OCI-LY1 (cell line): ENCODE measurements at regions not wholly inside any gene's neighbourhood (a gene's known extent, or its start where the extent isn't known, plus 50 kb on each side); places are given as distances from the start of the nearest gene placed in this dataset.

ENCODE experiments used
- H2AFZ ChIP-seq: fragments of 200-600 bp; sonication (generic), shearing (Covaris generic); 2 replicates; pipeline ENCODE4 v1.6.0; 2014; ENCODE audit warnings: antibody characterized with exemption, mild to moderate bottlenecking, low read length
- H3F3A ChIP-seq: fragments of 200-600 bp; sonication (generic), shearing (Covaris generic); 2 replicates; pipeline ENCODE4 v1.6.0; 2014; ENCODE audit warnings: mild to moderate bottlenecking, antibody characterized with exemption, low read length, moderate library complexity; ENCODE audit not compliant: insufficient read depth
- H3K27ac ChIP-seq: fragments of 200-600 bp; sonication (generic); 2 replicates; pipeline ENCODE4 v1.5.1; 2014; ENCODE audit warnings: low read length, mixed run types, mild to moderate bottlenecking, low read depth; ENCODE audit not compliant: poor library complexity, severe bottlenecking
- H3K27me3 ChIP-seq: fragments of 200-600 bp; sonication (generic); 2 replicates; pipeline ENCODE4 v1.6.0; 2014; ENCODE audit warnings: antibody characterized with exemption, mild to moderate bottlenecking, low read length, moderate library complexity; ENCODE audit not compliant: insufficient read depth
- H3K36me3 ChIP-seq: fragments of 200-600 bp; sonication (generic); 2 replicates; pipeline ENCODE4 v1.6.1; 2014; ENCODE audit warnings: mild to moderate bottlenecking, antibody characterized with exemption, low read length, moderate library complexity, mixed read lengths; ENCODE audit not compliant: insufficient read depth
- H3K4me1 ChIP-seq: fragments of 200-600 bp; sonication (generic); 2 replicates; pipeline ENCODE4 v1.5.1; 2014; ENCODE audit warnings: mild to moderate bottlenecking, low read length, moderate library complexity; ENCODE audit not compliant: insufficient read depth, severe bottlenecking
- H3K4me2 ChIP-seq: fragments of 200-600 bp; sonication (generic), shearing (Covaris generic); 2 replicates; pipeline ENCODE4 v1.6.1; 2014; ENCODE audit warnings: low read length
- H3K4me3 ChIP-seq: fragments of 200-600 bp; sonication (generic); 2 replicates; pipeline ENCODE4 v1.5.1; 2014; ENCODE audit warnings: low read length, low read depth, mild to moderate bottlenecking, mixed read lengths; ENCODE audit not compliant: poor library complexity, severe bottlenecking
- H3K79me2 ChIP-seq: fragments of 200-600 bp; shearing (Covaris generic); 2 replicates; pipeline ENCODE4 v1.6.1; 2016; ENCODE audit warnings: mixed run types, low read length, mixed read lengths; ENCODE audit not compliant: insufficient read depth
- H3K9ac ChIP-seq: fragments of 200-600 bp; sonication (generic), shearing (Covaris generic); 2 replicates; pipeline ENCODE4 v1.6.1; 2014; ENCODE audit warnings: mild to moderate bottlenecking, low read length, mixed read lengths
- H3K9me2 ChIP-seq: fragments of 200-600 bp; sonication (generic), shearing (Covaris generic); 2 replicates; pipeline ENCODE4 v1.6.1; 2014; ENCODE audit warnings: low read depth, mild to moderate bottlenecking, low read length, mixed read lengths
- H3K9me3 ChIP-seq: fragments of 200-600 bp; shearing (Covaris generic); 2 replicates; pipeline ENCODE4 v1.6.1; 2014; ENCODE audit warnings: low read length, mixed read lengths
- H4K20me1 ChIP-seq: fragments of 200-600 bp; sonication (generic), shearing (Covaris generic); 2 replicates; pipeline ENCODE4 v1.6.0; 2016; ENCODE audit warnings: mild to moderate bottlenecking, low read length; ENCODE audit not compliant: insufficient read depth
- CTCF ChIP-seq: fragments of 200-600 bp; sonication (generic), shearing (Covaris generic); IDR thresholded peaks from 2 replicates; pipeline ENCODE4 v1.5.1; 2017; ENCODE audit warnings: mild to moderate bottlenecking, antibody characterized with exemption, low read length, moderate library complexity, mixed read lengths
- EZH2 ChIP-seq: fragments of 200-600 bp; sonication (generic), shearing (Covaris generic); IDR thresholded peaks from 2 replicates; pipeline ENCODE4 v1.8.0; 2017; ENCODE audit warnings: borderline replicate concordance, mixed run types, mild to moderate bottlenecking, antibody characterized with exemption, low read length, moderate library complexity, mixed read lengths

GRCh38 chr22:49649166-49650068 is 178.3 kb downstream of the BRD1 start:
- Histone ChIP-seq H3K27me3 (no peaks in the 10 kb centered on the region), H3K9me3 (no peaks in the 10 kb centered on the region), H3K27ac (no peak overlapping the region), H3K4me3 (no peak overlapping the region), H3K79me2 (peaks cover 56% of the 10 kb centered on the region), H3K9ac (no peak overlapping the region), H3K4me1 (peaks cover 6% of the 10 kb centered on the region), H3F3A (no peaks in the 10 kb centered on the region), H4K20me1 (no peaks in the 10 kb centered on the region), H3K9me2 (no peaks in the 10 kb centered on the region), H3K4me2 (no peak overlapping the region), H3K36me3 (peaks cover 32% of the 10 kb centered on the region), H2AFZ (no peak overlapping the region)
- TF ChIP-seq CTCF (no peak), EZH2 (no peak)

GRCh38 chr22:49648053-49648452 is 179.6 kb downstream of the BRD1 start:
- no peaks in the 10 kb centered on the region for H4K20me1 ChIP-seq
- H3F3A ChIP-seq: no peaks in the 10 kb centered on the region
- peaks cover 42% of the 10 kb centered on the region for H3K79me2 ChIP-seq
- TF ChIP-seq EZH2 (no peak), CTCF (peak; percentile 20)
- no peak overlapping the region for H3K9ac ChIP-seq
- no peaks in the 10 kb centered on the region for H3K4me1 ChIP-seq
- H3K4me2 ChIP-seq: no peak overlapping the region
- no peaks in the 10 kb centered on the region for H3K9me3 ChIP-seq
- no peak overlapping the region for H2AFZ ChIP-seq
- no peak overlapping the region for H3K4me3 ChIP-seq
- H3K36me3 ChIP-seq: peaks cover 24% of the 10 kb centered on the region
- no peaks in the 10 kb centered on the region for H3K9me2 ChIP-seq
- H3K27ac ChIP-seq: no peak overlapping the region
- H3K27me3 ChIP-seq: no peaks in the 10 kb centered on the region

GRCh38 chr22:49647627-49648026 is 180.0 kb downstream of the BRD1 start:
- H3K9me2 ChIP-seq: no peaks in the 10 kb centered on the region
- no peaks in the 10 kb centered on the region for H4K20me1 ChIP-seq
- H3K27me3 ChIP-seq: no peaks in the 10 kb centered on the region
- no peaks in the 10 kb centered on the region for H3K4me1 ChIP-seq
- peaks cover 38% of the 10 kb centered on the region for H3K79me2 ChIP-seq
- no peak overlapping the region for H3K9ac ChIP-seq
- no peak overlapping the region for H2AFZ ChIP-seq
- TF ChIP-seq CTCF: peak; percentile 76
- TF ChIP-seq EZH2: no peak
- H3F3A ChIP-seq: no peaks in the 10 kb centered on the region
- H3K4me3 ChIP-seq: no peak overlapping the region
- H3K4me2 ChIP-seq: no peak overlapping the region
- H3K36me3 ChIP-seq: peaks cover 24% of the 10 kb centered on the region
- H3K9me3 ChIP-seq: no peaks in the 10 kb centered on the region
- no peak overlapping the region for H3K27ac ChIP-seq
